IgD-negative memory B cell (primary cell): ENCODE measurements at regions not wholly inside any gene's neighbourhood (a gene's known extent, or its start where the extent isn't known, plus 50 kb on each side); places are given as distances from the start of the nearest gene placed in this dataset.

ENCODE experiments used
- H3K27ac Mint-ChIP-seq, 3 donors: one replicate each; pipeline ENCODE4 v1.8.0; 2020 to 2022; ENCODE audit warnings: mild to moderate bottlenecking in 3 of 3, mixed read lengths in 3 of 3, moderate library complexity in 1 of 3
- H3K27me3 Mint-ChIP-seq: one replicate; pipeline ENCODE4 v1.8.0; 2021; ENCODE audit warnings: mixed read lengths
- H3K36me3 Mint-ChIP-seq: one replicate; pipeline ENCODE4 v1.8.0; 2020; ENCODE audit warnings: mild to moderate bottlenecking, mixed read lengths
- H3K4me1 Mint-ChIP-seq, 3 donors: one replicate each; pipeline ENCODE4 v1.8.0; 2020 to 2022; ENCODE audit warnings: mixed read lengths in 3 of 3, mild to moderate bottlenecking in 1 of 3
- H3K4me3 Mint-ChIP-seq, 4 donors: one replicate each; pipeline ENCODE4 v1.8.0; 2020 to 2022; ENCODE audit warnings: mild to moderate bottlenecking in 4 of 4, mixed read lengths in 4 of 4, moderate library complexity in 3 of 4
- H3K9me3 Mint-ChIP-seq, 3 donors: one replicate each; pipeline ENCODE4 v1.8.0; 2020 to 2021; ENCODE audit warnings: mixed read lengths in 3 of 3, mild to moderate bottlenecking in 1 of 3

DNA sequence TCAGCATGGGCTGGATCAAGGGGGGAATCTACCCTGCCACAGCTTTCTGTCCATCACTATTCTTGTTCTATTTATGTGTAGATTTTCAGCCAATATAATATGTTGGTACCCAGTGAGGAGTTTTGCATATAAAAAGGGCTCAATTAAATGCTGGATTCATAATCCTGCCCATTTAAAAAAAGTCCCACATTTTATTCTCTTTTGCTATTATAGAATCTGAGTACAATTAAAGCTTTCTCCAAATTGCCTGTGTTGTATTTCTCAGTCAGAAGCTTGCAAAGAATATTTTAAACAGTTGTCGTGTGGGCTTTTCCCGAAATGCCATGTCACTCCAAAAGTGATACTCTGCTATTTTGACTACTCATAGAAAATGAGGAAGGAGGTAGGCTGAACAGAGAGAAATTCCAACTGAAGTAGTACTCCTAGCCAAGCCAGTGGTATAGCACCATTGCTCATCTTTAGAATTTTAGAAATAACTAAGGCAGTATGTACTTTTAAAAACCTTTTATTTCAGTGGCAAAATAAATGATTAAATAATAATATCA is 108.3 kb upstream of the HDAC9 start:
- no peaks in the 10 kb centered on the region for H3K36me3 Mint-ChIP-seq
- H3K27ac Mint-ChIP-seq = no peak overlapping the region
- H3K4me3 Mint-ChIP-seq = no peak overlapping the region
- H3K27me3 Mint-ChIP-seq = no peaks in the 10 kb centered on the region
- H3K9me3 Mint-ChIP-seq = no peaks in the 10 kb centered on the region
- peaks cover 17 to 33% (median 30%) of the 10 kb centered on the region in 3 donors for H3K4me1 Mint-ChIP-seq

DNA sequence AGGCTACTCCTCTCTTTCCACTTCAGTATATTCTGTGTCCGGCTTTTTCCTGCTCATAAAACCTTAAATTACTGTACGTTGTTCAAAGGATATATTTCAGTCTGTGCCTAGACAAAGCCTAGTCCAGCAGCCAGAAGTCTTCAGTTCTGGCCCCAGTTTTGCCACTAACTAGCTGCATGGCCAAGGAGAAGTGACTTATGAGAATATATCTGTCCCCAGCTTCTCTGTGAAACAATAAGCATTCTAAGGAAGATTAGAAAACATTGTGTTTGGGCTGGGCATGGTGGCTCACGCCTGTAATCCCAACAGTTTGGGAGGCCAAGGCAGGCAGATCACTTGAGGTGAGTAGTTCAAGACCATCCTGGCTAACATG is 105.0 kb upstream of the HDAC9 start:
- Mint-ChIP-seq H3K4me1 (peaks cover 19 to 33% (median 29%) of the 10 kb centered on the region in 3 donors), H3K9me3 (no peaks in the 10 kb centered on the region), H3K36me3 (peaks cover 2% of the 10 kb centered on the region), H3K27me3 (no peaks in the 10 kb centered on the region), H3K27ac (peak overlapping the region; percentile 2 to 30 (median 3)), H3K4me3 (peak overlapping the region; percentile 0 to 69 (median 40))

DNA sequence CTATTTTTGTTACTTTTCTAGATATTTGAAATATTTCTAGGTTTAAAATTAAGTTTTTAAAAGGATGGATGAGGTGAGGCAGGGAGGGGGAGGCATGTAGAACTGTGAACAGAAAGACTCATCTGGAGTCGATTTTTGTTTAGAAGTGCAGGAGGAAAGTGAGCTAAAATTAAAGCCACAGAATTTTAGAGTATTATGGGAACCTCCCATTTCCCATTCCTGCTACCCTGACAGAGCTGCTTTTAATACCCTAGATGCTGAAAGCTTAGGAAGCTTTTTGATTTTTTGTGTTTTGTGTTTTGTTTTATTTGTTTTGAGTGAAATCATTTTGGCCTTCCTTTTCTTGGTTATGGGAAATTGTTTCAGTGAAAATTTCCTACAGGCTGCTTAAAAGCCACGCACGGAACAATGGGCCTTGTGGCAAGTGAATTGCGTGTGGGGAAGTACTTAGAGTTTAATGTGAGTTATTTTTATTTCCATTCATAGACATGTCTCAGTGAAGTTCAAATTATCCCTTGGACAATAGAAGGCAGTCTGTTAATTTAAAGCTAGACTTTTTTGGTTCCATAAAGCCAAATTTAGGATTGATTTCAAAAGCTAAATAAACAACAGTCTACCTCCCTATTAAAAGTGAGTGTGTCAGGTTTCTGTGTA is 102.0 kb upstream of the HDAC9 start:
- Mint-ChIP-seq H3K27me3 (no peaks in the 10 kb centered on the region), H3K4me1 (peaks cover 14 to 23% (median 22%) of the 10 kb centered on the region in 3 donors), H3K36me3 (peaks cover 2% of the 10 kb centered on the region), H3K9me3 (no peaks in the 10 kb centered on the region), H3K4me3 (no peak overlapping the region), H3K27ac (no peak overlapping the region)

DNA sequence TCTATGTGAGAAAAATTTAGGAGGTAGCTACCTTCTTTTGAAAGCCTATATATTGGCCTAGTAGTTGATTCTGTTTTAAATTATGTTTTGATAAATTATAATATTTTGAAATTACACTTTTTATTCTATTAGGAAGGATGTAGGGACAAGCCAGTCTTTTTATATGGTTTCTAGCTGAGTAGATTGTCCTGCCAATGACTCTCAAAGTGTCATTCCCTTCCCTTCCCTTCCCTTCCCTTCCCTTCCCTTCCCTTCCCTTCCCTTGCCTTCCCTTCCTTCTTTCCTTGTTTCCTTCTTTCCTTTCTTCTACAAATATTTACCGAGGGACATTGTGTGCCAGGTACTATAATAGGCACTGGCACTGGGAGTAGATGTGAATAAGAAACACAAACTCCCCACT is 99.7 kb upstream of the HDAC9 start:
- H3K4me1 Mint-ChIP-seq = peaks cover 12 to 16% (median 13%) of the 10 kb centered on the region in 3 donors
- H3K27me3 Mint-ChIP-seq = no peaks in the 10 kb centered on the region
- no peaks in the 10 kb centered on the region for H3K9me3 Mint-ChIP-seq
- H3K27ac Mint-ChIP-seq = peak overlapping the region in 1 of 3 donors; percentile 73
- peaks cover 5% of the 10 kb centered on the region for H3K36me3 Mint-ChIP-seq
- no peak overlapping the region for H3K4me3 Mint-ChIP-seq

DNA sequence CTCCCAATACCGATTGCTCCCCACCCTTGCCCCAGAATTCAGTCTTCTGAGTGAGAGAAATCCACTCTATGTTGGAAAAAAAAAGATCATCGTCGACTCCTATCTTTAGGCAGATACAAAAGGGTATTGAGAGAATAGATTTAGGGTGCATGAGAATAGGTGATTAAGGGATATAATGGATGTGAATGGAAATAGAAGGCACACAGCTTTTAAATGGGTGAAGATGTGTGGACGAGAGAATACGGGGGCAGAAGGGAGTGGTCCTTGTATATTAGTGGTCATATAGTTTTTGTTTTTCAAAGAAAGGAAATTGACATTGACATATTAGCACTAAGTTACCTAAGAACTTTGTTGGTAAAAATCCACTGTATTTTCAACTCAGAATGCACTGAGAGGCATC is 98.6 kb upstream of the HDAC9 start:
- no peaks in the 10 kb centered on the region for H3K9me3 Mint-ChIP-seq
- no peaks in the 10 kb centered on the region for H3K27me3 Mint-ChIP-seq
- H3K27ac Mint-ChIP-seq = no peak overlapping the region
- H3K4me3 Mint-ChIP-seq = no peak overlapping the region
- peaks cover 17 to 18% (median 18%) of the 10 kb centered on the region in 3 donors for H3K4me1 Mint-ChIP-seq
- peaks cover 7% of the 10 kb centered on the region for H3K36me3 Mint-ChIP-seq

DNA sequence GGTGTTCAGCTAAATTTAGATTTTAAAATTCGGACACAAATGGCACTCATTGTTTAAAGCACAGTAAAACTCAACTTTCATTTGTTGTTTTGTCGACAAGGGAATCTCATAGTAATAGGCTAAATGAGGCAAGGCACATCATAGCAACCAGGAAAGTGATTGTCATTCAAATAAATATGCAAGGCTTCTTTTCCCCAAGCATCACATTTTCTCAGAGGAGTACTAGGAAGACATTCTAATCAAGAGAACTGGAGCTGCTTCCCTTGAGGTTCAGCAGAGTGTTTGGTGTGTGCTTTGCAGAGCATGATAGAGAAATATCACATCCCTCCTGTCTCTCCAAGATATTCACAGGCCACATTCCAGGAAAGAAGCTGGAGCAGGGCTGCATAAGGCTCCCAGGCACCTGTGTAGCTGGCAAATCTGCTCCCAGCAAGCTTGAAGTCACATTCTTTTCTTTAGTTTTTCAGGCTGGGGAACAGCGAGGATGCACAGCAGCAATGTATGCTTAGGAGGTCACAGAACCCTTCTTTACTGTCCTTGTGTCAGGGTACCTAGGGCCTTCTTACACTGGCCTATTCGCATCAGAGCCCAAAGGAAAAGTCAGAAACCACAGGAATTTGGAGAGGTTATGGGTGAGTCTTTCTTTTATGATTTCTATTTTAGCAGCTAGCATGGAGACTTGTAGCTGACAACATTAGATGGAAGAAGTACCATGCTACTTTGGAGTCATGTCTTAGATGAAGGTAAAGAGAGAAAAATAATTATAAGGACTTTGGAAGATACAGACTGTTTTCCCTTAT is 95.9 kb upstream of the HDAC9 start:
- H3K9me3 Mint-ChIP-seq = no peaks in the 10 kb centered on the region
- H3K27ac Mint-ChIP-seq = no peak overlapping the region
- no peaks in the 10 kb centered on the region for H3K27me3 Mint-ChIP-seq
- peak overlapping the region in 1 of 4 donors; percentile 61 for H3K4me3 Mint-ChIP-seq
- peaks cover 5% of the 10 kb centered on the region for H3K36me3 Mint-ChIP-seq
- peaks cover 17 to 24% (median 20%) of the 10 kb centered on the region in 3 donors for H3K4me1 Mint-ChIP-seq

DNA sequence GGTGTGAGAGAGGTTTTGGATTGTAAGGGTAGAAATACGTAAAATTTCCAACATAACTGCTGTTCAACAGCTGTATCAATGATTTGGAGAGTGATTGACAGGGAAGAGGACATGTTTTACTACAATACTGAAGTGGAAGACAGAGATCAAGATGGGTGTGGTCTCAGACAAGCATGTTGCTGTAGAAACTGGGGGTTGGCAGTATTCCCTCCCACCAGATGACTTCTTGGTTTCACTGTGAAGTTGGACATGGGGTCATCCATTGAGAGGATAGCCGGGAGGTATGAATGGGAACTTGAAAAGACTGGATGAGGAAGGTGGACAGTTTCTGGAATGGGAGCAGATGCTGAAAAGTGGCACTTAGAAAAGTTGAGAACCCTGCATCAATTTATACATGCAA is 95.3 kb upstream of the HDAC9 start:
- Mint-ChIP-seq H3K27ac (no peak overlapping the region), H3K36me3 (peaks cover 5% of the 10 kb centered on the region), H3K4me1 (peaks cover 18 to 24% (median 21%) of the 10 kb centered on the region in 3 donors), H3K27me3 (no peaks in the 10 kb centered on the region), H3K4me3 (peak overlapping the region in 1 of 4 donors; percentile 61), H3K9me3 (no peaks in the 10 kb centered on the region)

DNA sequence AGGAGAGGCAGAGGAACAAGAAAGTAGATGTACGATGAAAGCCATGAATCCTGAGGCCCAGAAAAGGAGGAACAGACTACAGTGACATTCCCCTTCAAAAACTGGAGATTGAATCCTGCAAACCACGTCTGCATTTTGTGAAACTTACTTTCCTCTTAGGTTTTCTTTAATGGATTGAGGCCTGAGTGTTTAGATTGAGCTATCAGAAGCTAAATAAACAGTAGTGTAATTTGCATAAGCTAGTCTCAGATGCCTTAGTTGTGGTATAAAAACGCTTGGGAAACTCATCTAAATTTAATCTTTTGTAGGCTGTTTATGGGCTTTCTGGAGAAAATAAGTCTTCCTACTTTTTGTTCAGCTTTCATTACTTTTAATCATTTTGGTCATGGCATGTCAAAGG is 94.8 kb upstream of the HDAC9 start:
- Mint-ChIP-seq H3K27ac (no peak overlapping the region), H3K4me3 (no peak overlapping the region), H3K9me3 (no peaks in the 10 kb centered on the region), H3K36me3 (peaks cover 5% of the 10 kb centered on the region), H3K4me1 (peaks cover 23 to 24% (median 23%) of the 10 kb centered on the region in 3 donors), H3K27me3 (no peaks in the 10 kb centered on the region)

DNA sequence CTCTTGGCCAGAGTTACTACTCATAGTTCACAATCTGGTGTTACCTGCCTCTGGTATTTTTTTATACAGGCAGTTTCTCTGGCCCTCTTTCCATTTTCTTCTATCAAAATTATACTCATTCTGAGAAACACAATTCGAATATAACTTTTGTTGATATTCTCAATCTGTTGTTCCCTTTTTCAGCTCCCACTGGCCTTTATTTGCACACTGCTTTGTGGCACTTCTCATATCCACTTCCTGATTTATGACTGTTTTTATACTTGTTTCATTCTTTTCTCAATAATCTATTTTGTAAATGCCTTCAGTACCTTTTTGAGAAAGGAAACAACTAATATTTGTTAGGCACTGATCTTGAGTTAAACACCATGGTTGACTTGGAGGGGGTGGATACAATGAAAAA is 93.8 kb upstream of the HDAC9 start:
- Mint-ChIP-seq H3K4me1 (peaks cover 23 to 24% (median 24%) of the 10 kb centered on the region in 3 donors), H3K4me3 (peak overlapping the region in 3 of 4 donors; percentile 3 to 55 (median 15)), H3K27me3 (no peaks in the 10 kb centered on the region), H3K9me3 (no peaks in the 10 kb centered on the region), H3K36me3 (peaks cover 5% of the 10 kb centered on the region), H3K27ac (no peak overlapping the region)

DNA sequence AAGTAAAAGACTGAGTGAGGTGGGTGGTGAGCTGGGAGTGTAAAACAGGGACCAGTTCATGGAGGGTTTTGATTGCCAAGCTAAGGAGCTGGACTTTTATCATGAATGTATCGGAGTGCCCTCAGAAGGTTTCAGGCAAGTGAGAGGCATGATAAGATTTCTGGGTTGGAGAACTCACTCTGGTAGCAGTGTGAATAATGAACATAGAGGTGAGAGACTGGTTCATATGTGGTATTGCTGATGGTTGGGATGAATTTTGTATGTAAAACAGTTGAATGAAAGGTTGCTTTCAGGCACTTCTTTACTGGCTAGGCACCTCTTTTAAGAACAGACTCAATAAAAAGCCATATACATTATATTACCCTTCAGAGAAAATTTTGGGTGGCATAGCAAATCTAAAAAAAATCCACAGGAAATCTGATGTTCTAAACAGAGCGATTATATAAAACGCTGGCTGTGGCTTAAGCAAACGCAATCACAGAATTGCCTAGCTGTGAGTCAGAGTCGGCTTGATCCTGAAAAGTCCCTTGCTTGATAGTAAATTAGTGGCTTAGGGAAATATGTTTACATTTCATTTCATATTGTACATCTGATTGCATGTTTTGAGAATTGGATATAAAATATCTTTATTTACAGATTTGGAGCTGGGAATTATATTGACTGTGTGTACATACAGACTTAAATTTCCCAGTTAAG is 92.9 kb upstream of the HDAC9 start:
- Mint-ChIP-seq H3K4me3 (no peak overlapping the region), H3K27me3 (no peaks in the 10 kb centered on the region), H3K9me3 (no peaks in the 10 kb centered on the region), H3K36me3 (peaks cover 5% of the 10 kb centered on the region), H3K4me1 (peaks cover 24 to 25% (median 24%) of the 10 kb centered on the region in 3 donors), H3K27ac (no peak overlapping the region)

DNA sequence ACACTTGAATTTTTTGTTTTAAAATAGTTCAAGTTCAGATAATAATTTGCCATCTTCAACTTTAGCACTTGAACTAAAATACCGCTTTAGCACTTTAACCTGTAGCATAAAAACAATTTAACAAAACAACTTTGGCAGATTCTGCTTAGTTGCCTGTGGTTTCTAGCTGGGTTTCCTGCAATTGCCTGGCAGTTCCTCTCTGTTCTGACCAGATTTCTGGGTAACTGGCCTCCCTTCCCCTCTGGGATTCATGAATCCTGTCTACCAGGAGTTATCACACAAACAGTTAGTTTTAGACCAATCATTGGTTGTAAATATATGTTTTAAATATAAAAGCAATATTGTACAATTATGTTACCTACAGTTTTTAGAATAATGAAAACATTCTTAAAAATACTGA is 89.8 kb upstream of the HDAC9 start:
- peaks cover 2% of the 10 kb centered on the region for H3K36me3 Mint-ChIP-seq
- H3K27ac Mint-ChIP-seq = no peak overlapping the region
- H3K9me3 Mint-ChIP-seq = no peaks in the 10 kb centered on the region
- no peak overlapping the region for H3K4me3 Mint-ChIP-seq
- no peaks in the 10 kb centered on the region for H3K27me3 Mint-ChIP-seq
- peaks cover 16 to 18% (median 17%) of the 10 kb centered on the region in 3 donors for H3K4me1 Mint-ChIP-seq

DNA sequence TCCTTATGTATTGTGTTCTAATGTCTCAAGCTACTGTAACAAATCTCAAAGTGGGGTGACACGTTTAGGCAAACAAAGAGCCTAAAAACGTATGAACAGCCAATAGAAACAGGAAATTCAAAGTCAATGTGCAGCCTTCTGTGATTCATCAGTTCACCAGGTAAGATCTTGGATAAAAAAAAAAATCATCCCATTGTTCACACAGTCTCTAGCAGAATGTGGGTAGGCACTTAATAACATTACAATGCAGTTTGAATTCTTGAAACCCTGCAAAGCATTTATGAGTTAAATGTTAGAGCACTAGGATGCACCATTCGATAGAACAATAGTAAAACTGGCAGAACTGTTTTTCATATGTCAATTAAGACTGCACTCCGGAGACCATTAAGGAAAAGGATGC is 88.2 kb upstream of the HDAC9 start:
- peaks cover 3 to 7% (median 6%) of the 10 kb centered on the region in 3 donors for H3K4me1 Mint-ChIP-seq
- H3K27me3 Mint-ChIP-seq = no peaks in the 10 kb centered on the region
- H3K36me3 Mint-ChIP-seq = no peaks in the 10 kb centered on the region
- H3K27ac Mint-ChIP-seq = no peak overlapping the region
- H3K4me3 Mint-ChIP-seq = no peak overlapping the region
- no peaks in the 10 kb centered on the region for H3K9me3 Mint-ChIP-seq

DNA sequence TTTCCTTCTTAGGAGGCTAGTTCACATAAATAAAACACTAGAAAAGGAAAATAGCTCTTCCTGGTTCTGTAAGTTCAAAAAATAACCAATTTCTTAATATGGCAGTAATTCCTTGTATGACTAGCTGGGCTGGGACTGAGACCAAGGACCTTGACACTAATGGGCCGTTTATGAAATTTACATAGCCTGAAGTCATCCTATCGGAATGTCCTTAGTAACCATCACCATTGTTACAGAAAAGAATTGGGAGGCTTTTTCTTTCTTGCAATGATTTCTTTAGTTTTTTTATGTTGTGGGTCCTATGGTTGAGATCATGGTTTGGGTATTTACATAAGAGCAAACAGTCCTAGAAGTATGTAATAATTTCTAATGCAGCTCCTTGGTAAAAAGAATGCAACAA is 87.1 kb upstream of the HDAC9 start:
- Mint-ChIP-seq H3K4me1 (peaks cover 0 to 7% (median 5%) of the 10 kb centered on the region in 3 donors), H3K9me3 (no peaks in the 10 kb centered on the region), H3K27me3 (no peaks in the 10 kb centered on the region), H3K36me3 (no peaks in the 10 kb centered on the region), H3K4me3 (no peak overlapping the region), H3K27ac (no peak overlapping the region)

DNA sequence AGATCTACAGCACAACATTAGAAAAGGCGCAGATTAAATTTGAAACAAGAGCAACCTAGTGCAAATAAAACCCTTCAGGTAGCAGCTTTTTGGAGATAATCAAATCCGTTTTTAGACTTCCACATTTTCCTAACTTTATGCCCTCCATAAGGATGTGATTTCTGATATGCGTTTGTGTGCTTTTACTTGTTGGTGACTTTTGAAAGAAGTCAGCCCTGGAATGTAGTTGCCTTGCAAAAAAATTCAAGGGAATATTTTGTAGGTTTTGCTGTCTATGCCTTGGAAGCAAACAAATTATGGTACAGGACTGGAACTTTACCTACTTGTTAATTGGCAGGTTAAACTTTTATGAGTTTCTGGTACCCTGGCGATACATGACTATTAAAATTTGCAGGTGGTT is 86.7 kb upstream of the HDAC9 start:
- H3K27me3 Mint-ChIP-seq = no peaks in the 10 kb centered on the region
- no peaks in the 10 kb centered on the region for H3K36me3 Mint-ChIP-seq
- no peak overlapping the region for H3K4me3 Mint-ChIP-seq
- no peaks in the 10 kb centered on the region for H3K9me3 Mint-ChIP-seq
- H3K27ac Mint-ChIP-seq = no peak overlapping the region
- H3K4me1 Mint-ChIP-seq = peaks cover 0 to 7% (median 5%) of the 10 kb centered on the region in 3 donors

DNA sequence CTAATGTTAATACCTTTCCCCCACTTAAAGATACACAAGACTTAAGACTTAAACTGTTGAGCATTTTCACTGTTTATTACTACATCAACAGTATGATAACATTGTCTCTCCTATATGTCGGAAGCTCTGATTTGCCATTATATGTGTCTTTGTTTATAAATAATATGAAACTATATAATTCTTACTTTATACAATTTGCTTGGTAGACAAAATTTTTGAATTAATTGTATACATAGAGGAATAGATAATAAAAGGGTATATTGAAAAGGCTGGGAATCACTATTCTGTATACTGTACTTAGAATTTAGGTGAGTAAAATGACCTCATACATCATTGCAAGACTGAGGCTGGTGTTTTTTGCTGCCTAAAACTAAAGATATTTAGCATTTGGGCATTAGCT is 82.1 kb upstream of the HDAC9 start:
- H3K4me1 Mint-ChIP-seq = peaks cover 0 to 1% (median 0%) of the 10 kb centered on the region in 3 donors
- no peaks in the 10 kb centered on the region for H3K27me3 Mint-ChIP-seq
- no peaks in the 10 kb centered on the region for H3K36me3 Mint-ChIP-seq
- no peak overlapping the region for H3K4me3 Mint-ChIP-seq
- H3K9me3 Mint-ChIP-seq = peaks cover 0 to 2% (median 0%) of the 10 kb centered on the region in 3 donors
- no peak overlapping the region for H3K27ac Mint-ChIP-seq
